Myocyte (in vitro differentiated cells): ENCODE measurements at regions not wholly inside any gene's neighbourhood (a gene's known extent, or its start where the extent isn't known, plus 50 kb on each side); places are given as distances from the start of the nearest gene placed in this dataset.

ENCODE experiments used
- DNase-seq: peaks from one replicate; pipeline ENCODE4 v3.0.0-alpha.2; 2012; ENCODE audit warnings: low read depth

- no peak for DNase-seq
Observed at GRCh38 chr5:3734632-3735031, 139.0 kb downstream of the IRX1 start.

DNA sequence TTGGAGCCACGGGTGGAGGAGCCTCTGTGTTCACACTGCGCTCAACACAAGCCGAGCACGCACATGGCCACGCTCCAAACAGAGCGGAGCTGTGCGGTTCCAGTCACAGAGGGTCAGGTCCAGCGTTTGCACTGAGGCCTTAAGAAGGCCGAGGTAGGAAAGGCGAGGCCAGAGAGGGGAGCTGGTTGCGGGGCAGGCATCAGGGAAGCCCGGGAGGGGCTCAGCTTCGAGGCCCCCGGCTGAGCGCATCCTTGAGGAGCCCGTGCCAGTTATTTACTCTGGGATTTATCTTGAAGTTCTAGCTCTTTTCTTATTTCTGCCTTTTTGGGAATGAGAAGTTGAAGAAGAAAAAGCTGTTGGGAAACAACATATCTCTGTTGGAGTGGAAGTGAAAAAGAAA is 140.8 kb downstream of the IRX1 start:
- no peak for DNase-seq

- no peak for DNase-seq
Observed at GRCh38 chr5:3736926-3737325, 141.3 kb downstream of the IRX1 start.

- DNase-seq = no peak
Observed at GRCh38 chr5:3738919-3739318, 143.3 kb downstream of the IRX1 start.

GRCh38 chr5:3740546-3741373 is 145.1 kb downstream of the IRX1 start:
- no peak for DNase-seq

DNA sequence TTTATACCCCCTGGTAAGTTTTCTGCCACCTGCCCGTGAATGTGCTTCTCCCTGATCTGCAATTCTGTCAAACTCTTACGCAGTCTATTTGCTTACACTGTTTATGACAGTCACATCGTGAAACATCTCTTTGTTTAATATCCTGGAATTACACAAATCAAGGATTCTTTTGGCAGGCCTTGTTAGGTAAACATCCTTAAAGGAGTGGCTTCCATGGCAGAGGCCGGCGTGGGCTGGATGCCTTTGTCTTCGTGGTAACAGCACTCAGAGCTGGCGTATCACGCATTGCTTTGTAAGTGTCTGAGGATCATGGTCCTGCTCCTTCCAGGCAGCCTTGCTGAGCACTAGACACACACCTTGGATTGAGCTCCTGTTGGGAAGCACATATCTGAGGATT is 145.7 kb downstream of the IRX1 start:
- no peak for DNase-seq

- DNase-seq = no peak
Observed at GRCh38 chr5:3742750-3743149, 147.1 kb downstream of the IRX1 start.

DNA sequence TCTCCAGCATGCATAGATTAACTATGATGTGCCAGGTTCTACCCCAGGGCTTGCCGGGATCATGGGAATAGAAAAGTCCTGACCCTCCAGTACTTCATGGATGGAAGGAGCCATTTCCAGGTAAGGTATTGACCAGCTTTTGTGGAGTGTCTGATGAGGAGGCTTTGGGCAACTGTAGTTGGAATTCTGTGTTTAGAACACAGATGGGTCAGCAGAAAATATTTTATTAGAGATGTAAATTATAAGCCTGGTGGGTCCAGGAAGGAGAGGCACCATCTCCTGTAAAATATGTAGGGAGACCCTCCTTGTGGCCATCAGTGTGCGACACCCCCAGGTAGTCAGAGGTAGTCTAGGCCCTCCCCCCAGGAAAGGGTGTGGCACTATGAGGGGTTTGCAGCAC is 156.2 kb downstream of the IRX1 start:
- DNase-seq = no peak

GRCh38 chr5:3778000-3778550 is 182.4 kb downstream of the IRX1 start:
- DNase-seq = no peak

DNA sequence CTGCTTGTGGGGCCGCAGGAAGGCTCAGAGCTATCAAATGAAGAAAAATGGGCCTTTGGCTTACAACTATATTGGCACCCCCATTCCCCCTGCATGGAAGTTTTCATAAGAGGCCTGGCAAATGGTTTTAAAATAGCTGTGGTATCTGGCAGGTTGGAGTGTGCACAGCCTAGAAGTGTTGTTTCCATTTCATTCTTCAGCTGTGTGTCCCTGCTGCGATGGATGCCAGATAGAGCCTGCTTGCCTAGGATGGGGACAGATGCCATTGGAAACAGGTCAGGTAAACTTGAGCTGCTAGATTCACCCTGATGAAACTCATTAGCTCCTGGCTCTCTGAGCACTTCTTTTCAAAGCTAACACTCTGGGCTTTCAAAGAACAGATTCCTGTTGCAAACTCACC is 183.3 kb downstream of the IRX1 start:
- no peak for DNase-seq

DNA sequence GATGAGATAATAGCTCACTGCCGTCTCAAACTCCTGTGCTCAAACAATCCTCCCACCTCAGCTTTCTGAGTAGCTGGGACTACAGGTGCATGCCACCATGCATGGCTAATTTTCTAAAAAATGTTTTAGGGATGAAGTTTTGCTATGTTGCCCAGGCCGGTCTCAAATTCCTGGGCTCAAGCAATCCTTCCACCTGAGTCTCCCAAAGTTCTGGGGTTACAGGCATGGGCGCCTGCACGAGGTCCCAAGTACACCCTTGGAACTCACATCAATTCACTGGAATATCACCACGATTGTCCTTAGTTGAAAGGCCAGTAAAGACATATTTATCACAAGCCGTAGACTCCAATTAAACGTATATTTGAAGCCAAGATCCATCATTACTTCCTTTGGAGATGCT is 184.6 kb downstream of the IRX1 start:
- no peak for DNase-seq

DNA sequence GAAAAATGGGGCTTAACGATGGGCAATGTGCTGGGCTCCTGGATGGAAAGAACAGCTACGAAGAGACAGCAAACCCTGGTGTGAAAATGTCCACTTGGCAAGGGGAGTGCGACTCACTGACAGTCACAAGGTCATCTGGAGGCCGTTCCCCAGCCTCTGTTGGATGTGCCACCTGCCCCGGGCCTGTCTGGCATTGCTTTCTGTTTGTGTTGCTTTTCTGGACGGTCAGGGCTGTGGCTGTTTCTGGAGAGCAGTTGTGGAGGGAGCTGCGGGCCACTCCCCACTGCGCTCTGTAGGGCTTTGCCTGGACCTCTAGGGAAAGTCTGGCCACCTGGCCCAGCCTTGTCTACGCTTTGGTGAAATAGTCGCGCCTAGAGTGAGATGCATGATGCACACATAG is 185.3 kb downstream of the IRX1 start:
- no peak for DNase-seq

DNA sequence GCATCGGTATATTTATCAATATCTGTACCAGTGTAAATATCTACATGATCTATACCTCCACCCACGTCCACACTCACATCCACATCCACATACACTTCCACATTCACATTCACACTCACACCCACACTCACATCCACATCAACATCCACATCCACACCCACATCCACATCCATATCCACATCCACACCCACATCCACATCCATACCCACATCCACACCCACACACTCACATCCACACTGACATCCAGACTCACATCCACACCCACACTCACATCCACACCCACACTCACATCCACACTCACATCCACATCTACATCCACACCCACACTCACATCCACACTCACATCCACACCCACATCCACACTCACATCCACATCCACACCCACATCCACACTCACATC is 189.2 kb downstream of the IRX1 start:
- DNase-seq = no peak

GRCh38 chr5:3786165-3786564 is 190.5 kb downstream of the IRX1 start:
- no peak for DNase-seq

DNA sequence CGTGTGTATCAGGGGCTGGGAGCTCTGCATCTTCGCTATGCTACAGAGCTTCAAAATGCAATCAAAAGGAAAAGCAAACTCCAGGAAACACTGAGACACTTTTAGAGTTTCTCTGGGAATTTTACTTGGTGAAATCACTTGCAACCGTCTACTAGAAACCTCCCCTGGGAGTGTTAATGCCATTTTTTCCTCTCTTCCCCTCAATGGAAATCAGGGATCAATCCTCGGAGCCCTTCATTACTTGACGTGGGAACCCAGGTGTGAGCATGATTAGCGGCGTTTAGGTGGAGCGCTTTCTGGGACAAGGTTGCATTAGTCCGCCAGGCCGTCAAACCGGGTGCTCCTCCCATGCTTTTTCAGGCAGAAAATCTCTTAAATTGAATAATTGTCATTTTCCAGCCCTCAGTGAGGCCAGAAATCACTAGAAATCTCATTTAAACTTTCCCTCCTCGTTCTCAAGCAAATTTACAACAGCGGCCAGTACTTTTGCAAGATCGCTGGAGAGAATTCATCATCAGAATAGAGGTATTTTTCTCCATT is 191.3 kb downstream of the IRX1 start:
- no peak for DNase-seq

- DNase-seq = no peak
Observed at GRCh38 chr5:3787604-3788003, 192.0 kb downstream of the IRX1 start.

DNA sequence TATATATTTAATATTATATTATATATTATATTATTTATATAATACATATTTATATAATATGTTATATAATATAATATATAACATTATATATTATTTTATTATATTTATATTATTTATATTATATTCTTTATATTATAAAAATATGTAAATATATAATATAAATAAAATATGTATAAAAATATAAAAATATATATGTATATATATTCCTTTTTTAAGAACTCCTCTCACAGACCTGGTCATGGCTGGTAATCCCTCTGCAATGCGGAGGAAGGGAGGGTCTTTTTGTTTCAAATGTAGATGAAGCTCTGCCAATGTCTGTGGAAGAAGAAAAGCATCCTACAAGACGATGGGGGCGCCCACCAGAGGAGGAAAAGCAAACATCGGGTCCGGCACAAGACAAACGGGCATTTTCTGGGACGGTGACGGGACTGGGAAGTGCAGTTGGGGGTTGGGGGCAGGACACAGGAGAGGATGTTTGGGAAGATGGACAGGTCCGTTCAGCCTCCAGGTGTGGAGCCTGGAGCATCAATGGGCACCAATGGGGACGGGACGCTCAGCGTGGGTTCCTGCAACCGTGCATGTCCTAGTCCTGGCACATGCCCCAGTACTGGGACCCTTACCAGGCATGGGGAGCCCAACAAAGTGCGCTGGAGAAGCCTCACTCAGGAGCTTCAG is 194.0 kb downstream of the IRX1 start:
- no peak for DNase-seq

- DNase-seq = no peak
Observed at GRCh38 chr5:3793162-3793561, 197.5 kb downstream of the IRX1 start.

DNA sequence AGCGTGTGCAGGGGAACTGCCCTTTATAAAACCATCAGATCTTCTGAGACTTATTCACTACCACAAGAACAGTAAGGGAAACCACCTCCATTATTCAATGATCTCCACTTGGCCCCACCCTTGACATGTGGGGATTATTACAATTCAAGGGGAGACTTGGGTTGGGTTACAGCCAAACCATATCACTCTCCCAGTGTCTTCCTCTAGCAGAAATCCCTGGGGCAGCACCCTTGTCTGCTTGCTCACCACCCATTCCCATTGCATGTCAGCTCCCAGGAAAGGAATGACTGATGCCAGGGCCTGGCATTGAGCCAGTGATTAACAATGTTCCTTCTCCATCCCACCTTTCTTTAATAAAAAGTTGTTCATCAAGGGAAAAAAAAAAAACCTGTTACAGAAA is 199.0 kb downstream of the IRX1 start:
- DNase-seq = no peak

- DNase-seq = no peak
Observed at GRCh38 chr5:3796736-3797135, 201.1 kb downstream of the IRX1 start.

DNA sequence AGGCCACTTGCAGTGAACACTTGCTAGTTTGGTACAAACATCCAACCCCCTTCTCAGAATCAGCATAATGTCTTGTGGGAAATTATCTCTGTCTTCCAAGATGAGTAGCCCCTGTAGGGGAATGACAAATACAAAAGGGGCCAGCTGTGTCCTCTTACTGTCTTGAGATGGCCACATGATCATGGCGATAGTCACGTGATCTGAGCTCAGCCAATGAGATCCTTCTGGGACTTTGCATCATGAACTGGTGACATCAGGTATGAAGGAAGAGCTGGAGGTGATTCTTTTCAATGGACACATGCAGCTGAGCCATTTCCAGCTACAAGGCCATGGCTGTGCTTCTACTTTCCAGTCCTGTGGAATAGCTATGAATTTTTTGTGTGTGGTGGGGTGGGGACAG is 206.3 kb downstream of the IRX1 start:
- DNase-seq = no peak

DNA sequence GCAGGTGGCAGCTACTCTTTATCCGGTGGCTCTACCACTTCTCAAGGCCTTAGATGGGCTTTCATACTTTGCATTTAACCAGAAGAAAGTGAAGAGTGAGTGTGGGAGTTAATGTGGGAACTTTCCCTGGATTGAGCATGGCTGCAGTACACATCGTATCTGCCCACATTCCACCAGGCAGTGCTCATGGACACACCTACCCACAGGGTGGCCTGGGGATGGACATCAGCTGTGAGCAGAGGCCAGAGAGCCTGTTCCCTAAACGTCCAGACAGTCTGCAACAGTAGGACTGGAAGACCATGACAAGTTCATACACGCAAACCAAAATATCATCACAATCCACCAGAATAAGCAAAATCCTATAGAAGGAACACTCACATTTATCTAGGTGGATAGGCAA is 213.8 kb downstream of the IRX1 start:
- no peak for DNase-seq

- DNase-seq = no peak
Observed at GRCh38 chr5:3811116-3811515, 215.5 kb downstream of the IRX1 start.
